ENCODE measurements at regions not wholly inside any gene's neighbourhood (a gene's known extent, or its start where the extent isn't known, plus 50 kb on each side); places are given as distances from the start of the nearest gene placed in this dataset.

Small RNA genes in the stretch of these regions (small RNA-seq; reads per million reads assigned to genes)
- 0 reads per million in 3 donors for gene RF00019
- 0 reads per million in 3 donors for gene RN7SKP123

All from esophagus muscularis mucosa (tissue), 3 donors.